MM.1S (cell line): ENCODE measurements at regions not wholly inside any gene's neighbourhood (a gene's known extent, or its start where the extent isn't known, plus 50 kb on each side); places are given as distances from the start of the nearest gene placed in this dataset.

Experiments
- DNase-seq: peaks from one replicate; pipeline ENCODE4 v3.0.0-alpha.2; 2015
- H2AFZ ChIP-seq: fragments of 300-600 bp; sonication (generic); 2 replicates; pipeline ENCODE4 v1.6.0; 2016; ENCODE audit warnings: antibody characterized with exemption, low read length
- H3F3A ChIP-seq: fragments of 300-600 bp; sonication (generic); 2 replicates; pipeline ENCODE4 v1.6.1; 2016; ENCODE audit warnings: mild to moderate bottlenecking, antibody characterized with exemption, low read length, moderate library complexity, mixed read lengths; ENCODE audit not compliant: insufficient read depth
- H3K27ac ChIP-seq: fragments of 300-600 bp; sonication (generic); 2 replicates; pipeline ENCODE4 v1.5.1; 2016; ENCODE audit warnings: mild to moderate bottlenecking, low read length
- H3K27me3 ChIP-seq: fragments of 300-600 bp; sonication (generic); replicated peaks from 2 replicates; pipeline ENCODE4 v1.6.0; 2016; ENCODE audit warnings: low read length; ENCODE audit not compliant: insufficient read depth
- H3K36me3 ChIP-seq: fragments of 300-600 bp; sonication (generic); replicated peaks from 2 replicates; pipeline ENCODE4 v1.6.1; 2016; ENCODE audit warnings: mild to moderate bottlenecking, low read length, mixed read lengths; ENCODE audit not compliant: insufficient read depth
- H3K4me1 ChIP-seq: fragments of 300-600 bp; sonication (generic); 2 replicates; pipeline ENCODE4 v1.6.1; 2016; ENCODE audit warnings: low read length, mixed read lengths
- H3K4me2 ChIP-seq: fragments of 300-600 bp; sonication (generic); 2 replicates; pipeline ENCODE4 v1.6.0; 2016; ENCODE audit warnings: low read depth, low read length
- H3K4me3 ChIP-seq: fragments of 300-600 bp; sonication (generic); 2 replicates; pipeline ENCODE4 v1.5.1; 2016; ENCODE audit warnings: low read length, mixed read lengths
- H3K79me2 ChIP-seq: fragments of 300-600 bp; sonication (generic); 2 replicates; pipeline ENCODE4 v1.6.1; 2016; ENCODE audit warnings: mixed run types, low read length, mixed read lengths
- H3K9ac ChIP-seq: fragments of 300-600 bp; sonication (generic); 2 replicates; pipeline ENCODE4 v1.6.1; 2016; ENCODE audit warnings: low read length, mixed read lengths
- H3K9me2 ChIP-seq: fragments of 300-600 bp; sonication (generic); replicated peaks from 2 replicates; pipeline ENCODE4 v1.6.1; 2016; ENCODE audit warnings: mild to moderate bottlenecking, low read length, mixed read lengths; ENCODE audit not compliant: insufficient read depth
- H3K9me3 ChIP-seq: fragments of 300-600 bp; sonication (generic); replicated peaks from 2 replicates; pipeline ENCODE4 v1.6.1; 2016; ENCODE audit warnings: mild to moderate bottlenecking, low read length, mixed read lengths; ENCODE audit not compliant: insufficient read depth
- H4K20me1 ChIP-seq: fragments of 300-600 bp; sonication (generic); 2 replicates; pipeline ENCODE4 v1.6.1; 2016; ENCODE audit warnings: mild to moderate bottlenecking, low read length, moderate library complexity, mixed read lengths; ENCODE audit not compliant: insufficient read depth
- CTCF ChIP-seq: fragments of 300-600 bp; sonication (generic); IDR thresholded peaks from 2 replicates; pipeline ENCODE4 v1.5.1; 2016; ENCODE audit warnings: antibody characterized with exemption, low read length, mixed read lengths
- EZH2 ChIP-seq: fragments of 300-600 bp; sonication (generic); optimal IDR thresholded peaks from 2 replicates; pipeline ENCODE3; 2017; ENCODE audit warnings: low read depth, mild to moderate bottlenecking, antibody characterized with exemption, low read length, mixed read lengths
- EZH2phosphoT487 ChIP-seq: fragments of 300-600 bp; sonication (generic); IDR thresholded peaks from 2 replicates; pipeline ENCODE4 v1.6.1; 2018; ENCODE audit warnings: antibody characterized with exemption, low read length

- H3K9ac ChIP-seq: no peak overlapping the region
- H3K9me3 ChIP-seq: no peaks in the 10 kb centered on the region
- no peaks in the 10 kb centered on the region for H3K79me2 ChIP-seq
- TF ChIP-seq EZH2phosphoT487: no peak
- no peak for TF ChIP-seq EZH2
- TF ChIP-seq CTCF: no peak
- no peaks in the 10 kb centered on the region for H3K4me1 ChIP-seq
- DNase-seq: no peak
- H3K9me2 ChIP-seq: no peaks in the 10 kb centered on the region
- no peak overlapping the region for H2AFZ ChIP-seq
- no peak overlapping the region for H3K27ac ChIP-seq
- no peak overlapping the region for H3K4me3 ChIP-seq
- no peak overlapping the region for H3K4me2 ChIP-seq
- H3F3A ChIP-seq: no peaks in the 10 kb centered on the region
- H4K20me1 ChIP-seq: no peaks in the 10 kb centered on the region
- no peaks in the 10 kb centered on the region for H3K27me3 ChIP-seq
- no peaks in the 10 kb centered on the region for H3K36me3 ChIP-seq
These were observed 264.7 kb downstream of the MYCN start for GRCh38 chr2:16204886-16205620.

GRCh38 chr2:16204251-16204650 lies 263.9 kb downstream of the MYCN start:
- H3K79me2 ChIP-seq: no peaks in the 10 kb centered on the region
- no peak overlapping the region for H3K27ac ChIP-seq
- H3K4me2 ChIP-seq: no peak overlapping the region
- H4K20me1 ChIP-seq: no peaks in the 10 kb centered on the region
- H3K9ac ChIP-seq: no peak overlapping the region
- DNase-seq: no peak
- H3K9me2 ChIP-seq: no peaks in the 10 kb centered on the region
- no peaks in the 10 kb centered on the region for H3K36me3 ChIP-seq
- no peaks in the 10 kb centered on the region for H3K9me3 ChIP-seq
- no peak overlapping the region for H3K4me3 ChIP-seq
- no peak for TF ChIP-seq EZH2
- TF ChIP-seq CTCF: no peak
- no peak for TF ChIP-seq EZH2phosphoT487
- H3K27me3 ChIP-seq: no peaks in the 10 kb centered on the region
- H2AFZ ChIP-seq: no peak overlapping the region
- H3F3A ChIP-seq: no peaks in the 10 kb centered on the region
- no peaks in the 10 kb centered on the region for H3K4me1 ChIP-seq

- Histone ChIP-seq H2AFZ (no peak overlapping the region), H3K27ac (no peak overlapping the region), H3K4me1 (no peaks in the 10 kb centered on the region), H3F3A (no peaks in the 10 kb centered on the region), H3K4me2 (no peak overlapping the region), H3K4me3 (no peak overlapping the region), H3K9ac (no peak overlapping the region), H3K27me3 (no peaks in the 10 kb centered on the region), H3K9me3 (no peaks in the 10 kb centered on the region), H4K20me1 (no peaks in the 10 kb centered on the region), H3K79me2 (no peaks in the 10 kb centered on the region), H3K9me2 (no peaks in the 10 kb centered on the region), H3K36me3 (no peaks in the 10 kb centered on the region)
- DNase-seq: no peak
- no peak for TF ChIP-seq CTCF
- TF ChIP-seq EZH2phosphoT487: no peak
- TF ChIP-seq EZH2: no peak
These were observed 263.3 kb downstream of the MYCN start for GRCh38 chr2:16203691-16204090.
